ENCODE measurements at regions not wholly inside any gene's neighbourhood (a gene's known extent, or its start where the extent isn't known, plus 50 kb on each side); places are given as distances from the start of the nearest gene placed in this dataset.

DNA sequence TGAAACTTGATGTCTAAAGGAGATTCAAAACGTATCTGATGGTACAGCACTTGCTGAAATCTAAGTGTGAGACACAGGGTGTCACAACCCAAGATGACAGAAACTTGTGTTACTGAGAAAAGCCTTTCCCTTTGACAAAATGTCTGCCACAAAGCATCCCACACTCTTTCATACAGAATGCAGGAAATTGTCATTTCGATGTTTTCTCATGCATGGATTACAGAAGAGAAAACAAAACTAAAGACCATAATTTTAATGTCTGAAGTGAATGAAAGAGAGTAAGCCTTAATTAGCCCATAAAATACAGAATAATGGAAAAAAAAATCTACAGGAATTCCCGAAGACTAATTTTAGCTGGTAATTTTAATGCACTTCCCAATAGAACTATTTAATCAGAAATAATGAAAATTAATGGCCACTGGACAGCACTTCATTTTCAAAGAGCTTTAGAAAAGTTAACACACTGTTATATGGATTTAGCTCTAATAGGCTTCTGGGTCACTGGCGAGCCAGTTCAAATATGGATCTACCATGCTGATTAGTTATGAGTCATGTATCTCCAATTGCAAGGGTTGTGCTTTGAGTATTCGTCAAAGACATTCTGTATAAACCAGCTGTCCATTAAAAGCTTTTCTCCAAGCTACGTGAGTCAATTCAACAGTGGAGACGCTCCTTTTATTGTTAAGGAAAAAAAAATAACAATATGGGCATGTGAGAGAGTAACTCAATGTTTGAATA, 656.7 kb downstream of the SLC16A7 start:
- TF ChIP-seq, protein P1, sequence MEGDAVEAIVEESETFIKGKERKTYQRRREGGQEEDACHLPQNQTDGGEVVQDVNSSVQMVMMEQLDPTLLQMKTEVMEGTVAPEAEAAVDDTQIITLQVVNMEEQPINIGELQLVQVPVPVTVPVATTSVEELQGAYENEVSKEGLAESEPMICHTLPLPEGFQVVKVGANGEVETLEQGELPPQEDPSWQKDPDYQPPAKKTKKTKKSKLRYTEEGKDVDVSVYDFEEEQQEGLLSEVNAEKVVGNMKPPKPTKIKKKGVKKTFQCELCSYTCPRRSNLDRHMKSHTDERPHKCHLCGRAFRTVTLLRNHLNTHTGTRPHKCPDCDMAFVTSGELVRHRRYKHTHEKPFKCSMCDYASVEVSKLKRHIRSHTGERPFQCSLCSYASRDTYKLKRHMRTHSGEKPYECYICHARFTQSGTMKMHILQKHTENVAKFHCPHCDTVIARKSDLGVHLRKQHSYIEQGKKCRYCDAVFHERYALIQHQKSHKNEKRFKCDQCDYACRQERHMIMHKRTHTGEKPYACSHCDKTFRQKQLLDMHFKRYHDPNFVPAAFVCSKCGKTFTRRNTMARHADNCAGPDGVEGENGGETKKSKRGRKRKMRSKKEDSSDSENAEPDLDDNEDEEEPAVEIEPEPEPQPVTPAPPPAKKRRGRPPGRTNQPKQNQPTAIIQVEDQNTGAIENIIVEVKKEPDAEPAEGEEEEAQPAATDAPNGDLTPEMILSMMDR (IDR thresholded peaks at IDR 0.05) = no peak
- TF ChIP-seq EZH2phosphoT487 (IDR thresholded peaks at IDR 0.05) (no peak), EZH2 (IDR thresholded peaks at IDR 0.05) (no peak)
